Mesodermal cell (in vitro differentiated cells): ENCODE measurements at regions not wholly inside any gene's neighbourhood (a gene's known extent, or its start where the extent isn't known, plus 50 kb on each side); places are given as distances from the start of the nearest gene placed in this dataset.

ENCODE experiments used
- H3K27ac ChIP-seq: 2 replicates; pipeline ENCODE4 v1.7.0; 2013; ENCODE audit warnings: mild to moderate bottlenecking, low read depth, low read length, moderate library complexity; ENCODE audit not compliant: severe bottlenecking
- H3K36me3 ChIP-seq: 2 replicates; pipeline ENCODE4 v1.7.1; 2013; ENCODE audit warnings: mild to moderate bottlenecking, low read length, moderate library complexity; ENCODE audit not compliant: control insufficient read depth, insufficient read depth
- H3K4me1 ChIP-seq: one replicate; pipeline ENCODE4 v1.7.1; 2013; ENCODE audit warnings: mild to moderate bottlenecking, low read length; ENCODE audit not compliant: insufficient read depth, control insufficient read depth, poor library complexity, severe bottlenecking
- H3K4me3 ChIP-seq: 2 replicates; pipeline ENCODE4 v1.7.0; 2013; ENCODE audit warnings: low read length, control low read depth, mild to moderate bottlenecking; ENCODE audit not compliant: insufficient read depth, poor library complexity, severe bottlenecking; ENCODE audit errors: extremely low read depth
- H3K9me3 ChIP-seq: 2 replicates; pipeline ENCODE4 v1.7.1; 2013; ENCODE audit warnings: mild to moderate bottlenecking, low read length, moderate library complexity; ENCODE audit not compliant: control insufficient read depth
- WGBS, 2 experiments: methylation state at CpG; one replicate each; pipeline ENCODE4 v1.1.5; 2013; ENCODE audit warnings: missing lambda C conversion rate in 2 of 2; ENCODE audit not compliant: insufficient coverage in 2 of 2; 5-methylcytosine and 5-hydroxymethylcytosine counted together

DNA sequence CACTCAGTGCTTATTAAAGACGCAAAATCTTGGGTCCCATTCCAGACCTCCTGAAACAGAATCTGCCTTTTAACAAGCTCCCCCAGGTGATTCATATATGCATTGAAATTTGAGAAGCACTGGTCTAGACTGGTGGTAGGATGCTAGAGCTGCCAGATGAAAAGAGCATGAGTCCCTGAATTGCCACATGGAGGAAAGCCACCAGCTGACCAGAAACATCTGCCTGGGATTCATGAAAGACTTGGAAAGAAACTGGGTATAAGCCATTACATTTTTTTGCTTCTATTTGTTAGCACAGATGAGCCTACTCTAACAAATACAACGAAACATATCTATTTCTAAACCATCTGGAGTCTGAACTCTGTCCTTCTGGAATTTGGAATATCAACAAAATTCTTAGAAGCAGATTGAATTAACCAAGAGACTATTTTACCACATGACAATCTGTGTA, 228.9 kb downstream of the RBM43 start:
- Histone ChIP-seq H3K4me1 (no peaks in the 10 kb centered on the region), H3K27ac (no peak overlapping the region), H3K9me3 (no peaks in the 10 kb centered on the region), H3K36me3 (no peaks in the 10 kb centered on the region), H3K4me3 (no peak overlapping the region)
- WGBS, 2 experiments: 100% methylated on average over 1 of the region's 2 CpGs; no CpG with 5 or more reads in 1 of the 2 experiments

- 95 to 100% methylated on average over 4 of the region's 8 CpGs for WGBS, 2 experiments
- no peaks in the 10 kb centered on the region for H3K36me3 ChIP-seq
- no peak overlapping the region for H3K27ac ChIP-seq
- H3K9me3 ChIP-seq: no peaks in the 10 kb centered on the region
- H3K4me3 ChIP-seq: no peak overlapping the region
- H3K4me1 ChIP-seq: no peaks in the 10 kb centered on the region
These were observed 230.9 kb downstream of the RBM43 start for GRCh38 chr2:151030663-151031230.

DNA sequence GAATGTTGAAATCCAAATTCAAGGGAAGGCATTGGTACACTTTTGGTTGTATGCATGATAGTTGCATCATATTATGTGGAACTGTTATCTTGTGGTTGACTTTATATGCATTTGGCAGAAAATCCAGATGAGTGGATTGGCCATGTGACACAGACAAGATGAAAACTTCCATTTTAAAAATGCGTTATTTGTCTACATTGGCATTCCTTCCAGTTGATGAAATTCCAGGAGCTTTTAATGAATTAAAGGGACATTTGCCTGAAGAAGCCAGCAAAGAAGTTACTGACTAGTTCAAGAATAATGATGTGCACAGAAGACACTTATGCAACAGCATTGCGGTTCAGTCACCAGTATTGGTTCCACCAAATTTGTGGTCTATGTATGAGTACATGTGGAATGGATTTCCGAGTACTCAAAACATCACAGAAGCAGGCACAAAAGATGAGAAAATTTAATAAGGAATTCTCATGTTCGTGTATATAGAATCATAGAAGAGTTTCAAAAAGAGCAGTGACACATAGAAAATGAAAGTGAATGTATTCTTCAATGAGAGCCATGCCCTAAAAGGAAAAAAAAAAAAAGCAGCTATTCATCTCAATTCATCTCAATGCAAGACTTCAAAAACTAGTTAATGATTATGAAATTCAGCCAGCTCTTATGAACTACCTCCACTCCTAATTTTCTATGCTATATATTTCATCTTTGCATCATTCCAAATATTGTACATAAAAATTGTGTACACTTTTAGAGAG, 232.1 kb downstream of the RBM43 start:
- Histone ChIP-seq H3K27ac (no peak overlapping the region), H3K4me1 (no peaks in the 10 kb centered on the region), H3K9me3 (no peaks in the 10 kb centered on the region), H3K4me3 (no peak overlapping the region), H3K36me3 (no peaks in the 10 kb centered on the region)
- 96 to 100% methylated on average over 2 to 3 of the region's 4 CpGs for WGBS, 2 experiments

DNA sequence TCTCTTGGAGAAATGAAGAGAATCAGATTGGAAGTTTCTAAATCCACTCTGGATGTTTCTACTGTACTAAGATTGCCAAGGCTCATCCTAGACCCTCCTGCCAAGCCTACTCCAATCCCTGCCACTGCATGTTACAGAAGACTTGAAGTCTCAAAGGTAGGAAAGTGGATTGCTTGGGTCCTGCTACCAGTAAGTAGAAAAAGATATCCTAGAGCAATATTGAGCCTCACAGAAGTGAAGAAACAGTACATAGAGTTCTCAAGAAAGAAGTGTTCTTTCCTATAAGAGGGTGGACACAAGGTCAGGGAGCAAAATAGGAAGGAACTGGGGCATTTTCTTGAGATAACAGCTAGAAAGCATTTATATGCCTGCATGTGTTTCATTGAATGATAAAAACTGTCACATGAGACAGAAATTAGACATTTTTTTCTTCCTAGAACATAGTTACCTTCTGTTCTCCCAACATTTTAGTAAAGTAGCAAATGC, 232.9 kb downstream of the RBM43 start:
- Histone ChIP-seq H3K4me3 (no peak overlapping the region), H3K4me1 (no peaks in the 10 kb centered on the region), H3K36me3 (no peaks in the 10 kb centered on the region), H3K9me3 (no peaks in the 10 kb centered on the region), H3K27ac (no peak overlapping the region)

DNA sequence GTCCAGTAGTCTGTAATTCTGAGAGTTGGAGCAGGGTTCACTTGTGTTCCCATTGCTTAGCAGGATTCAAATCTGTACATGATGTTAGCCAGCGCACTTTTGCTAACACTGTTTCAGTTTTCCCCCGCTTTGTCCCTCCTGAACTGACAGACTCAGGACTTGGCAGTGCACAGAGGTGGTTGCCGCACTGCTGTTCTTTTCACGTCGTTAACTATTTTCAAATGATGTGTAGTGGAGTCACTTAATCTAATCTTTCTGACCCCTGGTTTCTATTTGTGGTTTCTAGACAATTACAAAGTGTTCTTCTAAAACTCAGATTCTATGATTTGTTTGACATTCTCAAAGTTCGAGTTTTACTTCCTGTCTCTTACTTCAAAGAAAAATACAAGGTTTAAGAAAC, 234.5 kb downstream of the RBM43 start:
- no peak overlapping the region for H3K4me3 ChIP-seq
- H3K4me1 ChIP-seq: no peaks in the 10 kb centered on the region
- no peak overlapping the region for H3K27ac ChIP-seq
- WGBS, 2 experiments: 100% methylated on average over 2 of the region's 6 CpGs
- H3K9me3 ChIP-seq: no peaks in the 10 kb centered on the region
- H3K36me3 ChIP-seq: no peaks in the 10 kb centered on the region

DNA sequence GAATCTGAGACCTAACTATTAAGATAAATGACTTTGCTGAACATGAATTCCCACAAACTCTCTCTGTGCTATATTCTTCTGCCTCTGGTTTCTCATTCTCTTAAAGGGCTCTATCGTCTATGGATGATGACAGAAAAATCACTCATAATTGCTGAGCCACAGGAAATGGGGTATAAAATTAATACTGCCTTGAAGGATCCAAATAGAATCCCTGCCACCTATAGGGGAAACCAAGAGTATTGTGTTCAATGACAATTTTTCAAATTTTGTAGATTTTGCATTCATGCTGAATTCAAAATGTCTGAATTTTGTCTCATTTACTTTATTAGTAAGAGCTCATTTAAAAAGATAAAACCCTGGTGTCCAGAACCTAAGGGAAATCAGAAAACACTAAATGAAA, 235.8 kb downstream of the RBM43 start:
- 100% methylated on average over 1 of the region's 1 CpG; no CpG with 5 or more reads in 1 of the 2 experiments for WGBS, 2 experiments
- H3K36me3 ChIP-seq: no peaks in the 10 kb centered on the region
- no peak overlapping the region for H3K27ac ChIP-seq
- H3K9me3 ChIP-seq: no peaks in the 10 kb centered on the region
- H3K4me1 ChIP-seq: no peaks in the 10 kb centered on the region
- no peak overlapping the region for H3K4me3 ChIP-seq

GRCh38 chr2:151024696-151025251, 236.9 kb downstream of the RBM43 start:
- no peaks in the 10 kb centered on the region for H3K36me3 ChIP-seq
- H3K4me1 ChIP-seq: no peaks in the 10 kb centered on the region
- H3K9me3 ChIP-seq: no peaks in the 10 kb centered on the region
- 87 to 100% methylated on average over 1 to 3 of the region's 4 CpGs for WGBS, 2 experiments
- H3K27ac ChIP-seq: no peak overlapping the region
- no peak overlapping the region for H3K4me3 ChIP-seq

GRCh38 chr2:151021747-151022452, 239.8 kb downstream of the RBM43 start:
- WGBS, 2 experiments: 93 to 100% methylated on average over 1 to 2 of the region's 5 CpGs
- Histone ChIP-seq H3K9me3 (no peaks in the 10 kb centered on the region), H3K27ac (no peak overlapping the region), H3K36me3 (no peaks in the 10 kb centered on the region), H3K4me1 (no peaks in the 10 kb centered on the region), H3K4me3 (no peak overlapping the region)

- Histone ChIP-seq H3K27ac (no peak overlapping the region), H3K9me3 (no peaks in the 10 kb centered on the region), H3K4me3 (no peak overlapping the region), H3K36me3 (no peaks in the 10 kb centered on the region), H3K4me1 (no peaks in the 10 kb centered on the region)
- whole genome bisulfite sequencing, 2 experiments: 93 to 100% methylated on average over 1 of the region's 2 CpGs
These were observed 241.3 kb downstream of the RBM43 start for GRCh38 chr2:151020411-151020810.

DNA sequence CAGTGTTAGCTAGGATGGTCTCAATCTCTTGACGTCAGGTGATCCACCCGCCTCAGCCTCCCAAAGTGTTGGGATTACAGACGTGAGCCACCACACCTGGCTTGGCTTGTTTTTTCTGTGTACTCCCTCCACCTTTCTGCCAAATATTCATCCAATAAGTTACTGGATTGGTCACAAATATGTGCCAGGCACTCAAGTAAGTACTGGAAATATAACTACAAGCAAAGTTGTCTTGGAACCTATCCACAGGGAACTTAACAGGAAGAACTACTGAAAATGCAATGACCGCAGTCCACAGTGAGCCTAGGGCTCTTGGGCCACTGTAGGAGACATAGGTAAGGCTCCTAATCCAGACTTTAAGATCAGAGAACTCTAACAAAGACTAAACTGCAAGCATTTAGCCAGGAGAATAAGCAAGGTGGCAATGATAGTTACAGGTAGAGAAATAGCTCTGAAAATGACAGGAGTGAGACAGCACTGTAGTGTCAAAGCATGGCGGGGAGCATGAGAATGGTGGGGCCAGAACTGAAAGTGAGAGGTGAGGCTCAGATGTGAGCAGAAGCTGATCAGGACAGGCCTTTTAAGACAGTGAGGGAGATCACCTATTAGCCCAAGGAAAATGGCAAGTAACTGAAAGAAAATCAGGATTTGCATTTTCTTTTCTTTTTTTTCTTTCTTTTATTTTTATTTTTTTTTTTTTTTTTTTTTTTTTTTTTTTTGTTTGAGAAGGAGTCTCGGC, 252.1 kb downstream of the RBM43 start:
- Histone ChIP-seq H3K4me1 (no peaks in the 10 kb centered on the region), H3K9me3 (no peaks in the 10 kb centered on the region), H3K36me3 (no peaks in the 10 kb centered on the region), H3K4me3 (no peak overlapping the region), H3K27ac (no peak overlapping the region)
- 96 to 98% methylated on average over 4 of the region's 6 CpGs for WGBS, 2 experiments
